Right ventricle myocardium superior (tissue), 1 donor: ENCODE measurements at regions not wholly inside any gene's neighbourhood (a gene's known extent, or its start where the extent isn't known, plus 50 kb on each side); places are given as distances from the start of the nearest gene placed in this dataset.

Source experiments
- ATAC-seq: fragments of 200-7000 bp; cut with Tn5 transposase; one replicate; pipeline ENCODE4 v1.9.1; 2020; ENCODE audit warnings: mild to moderate bottlenecking; ENCODE audit not compliant: poor library complexity
- DNase-seq: peaks from one replicate; pipeline ENCODE4 v3.0.0-alpha.2; 2020
- intact Hi-C: fragments of 100-400 bp; cut with DNase I; formaldehyde crosslinking; loops from one replicate; pipeline ENCODE4 v1.11.2; 2022
- donor health status: DM: no; HTN: yes; CAD: no; lungs with severe emphysema.

- intact Hi-C loops = no loop called here
- no peak for DNase-seq
- ATAC-seq = no peak
Observed at GRCh38 chr2:121887513-121888188, 132.2 kb downstream of the TSN start.

DNA sequence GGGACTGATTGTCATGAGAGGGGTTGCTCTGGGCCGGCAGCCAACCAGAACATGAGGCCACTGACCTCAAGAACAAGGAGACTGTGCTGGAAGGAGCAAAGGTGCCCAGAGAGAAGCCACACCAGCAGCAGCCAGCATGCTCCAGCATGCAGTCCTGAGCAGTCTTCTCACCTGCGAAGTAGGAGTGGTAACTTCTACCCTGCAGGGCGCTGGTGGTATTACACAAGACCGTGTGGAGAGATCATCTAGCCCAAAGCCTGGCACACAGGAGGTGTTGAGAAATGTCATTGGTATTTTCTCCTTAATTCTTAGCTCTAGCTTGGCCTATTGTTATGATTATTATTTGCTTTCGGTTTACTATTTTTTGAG, 132.7 kb downstream of the TSN start:
- DNase-seq = no peak
- no peak for ATAC-seq
- intact Hi-C loops = no loop called here

- intact Hi-C loops = no loop called here
- DNase-seq (no peak), ATAC-seq (no peak)
Observed at GRCh38 chr2:121890041-121890440, 134.6 kb downstream of the TSN start.

DNA sequence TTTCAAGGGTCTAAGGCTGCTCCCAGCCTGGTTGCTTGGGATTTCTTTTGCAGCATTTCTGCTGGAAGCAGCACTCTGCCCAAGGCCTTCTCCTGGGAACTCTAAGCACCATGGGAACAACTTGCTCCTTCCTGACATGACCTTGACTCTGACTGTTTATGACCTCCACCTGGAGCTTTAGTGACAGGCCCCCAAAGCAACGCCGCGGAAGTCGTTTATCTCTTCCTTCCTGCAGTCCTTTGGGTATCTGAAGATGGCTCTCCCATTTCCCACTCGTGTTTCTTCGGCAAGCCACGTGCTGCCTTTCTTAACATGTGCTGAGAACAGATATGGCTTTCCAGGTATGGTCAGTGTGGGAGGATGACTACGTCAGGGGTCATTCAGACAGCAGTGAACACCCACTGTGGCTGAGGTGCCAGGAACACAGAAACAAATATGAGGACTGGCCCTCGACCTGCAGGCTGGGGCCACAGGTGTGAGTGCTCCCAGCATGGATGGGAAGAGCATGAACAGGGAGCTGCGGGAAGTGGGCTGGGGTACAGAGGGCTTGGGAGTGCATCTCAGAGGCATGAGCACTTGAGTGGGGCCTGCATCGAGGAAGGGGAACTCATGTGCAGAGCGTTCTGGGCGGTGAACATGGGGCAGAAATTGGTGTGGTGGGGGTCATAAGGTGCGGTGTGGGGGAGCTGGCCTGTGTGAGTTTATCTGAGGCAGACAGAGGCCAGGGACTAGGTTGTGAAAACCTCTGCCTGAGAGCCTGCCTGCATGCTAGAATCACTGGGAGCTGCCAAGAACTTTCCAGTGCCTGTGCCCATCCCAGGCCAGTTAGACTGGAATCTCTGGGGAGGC, 140.5 kb downstream of the TSN start:
- DNase-seq (no peak), ATAC-seq (no peak)
- intact Hi-C loops = no loop called here

DNA sequence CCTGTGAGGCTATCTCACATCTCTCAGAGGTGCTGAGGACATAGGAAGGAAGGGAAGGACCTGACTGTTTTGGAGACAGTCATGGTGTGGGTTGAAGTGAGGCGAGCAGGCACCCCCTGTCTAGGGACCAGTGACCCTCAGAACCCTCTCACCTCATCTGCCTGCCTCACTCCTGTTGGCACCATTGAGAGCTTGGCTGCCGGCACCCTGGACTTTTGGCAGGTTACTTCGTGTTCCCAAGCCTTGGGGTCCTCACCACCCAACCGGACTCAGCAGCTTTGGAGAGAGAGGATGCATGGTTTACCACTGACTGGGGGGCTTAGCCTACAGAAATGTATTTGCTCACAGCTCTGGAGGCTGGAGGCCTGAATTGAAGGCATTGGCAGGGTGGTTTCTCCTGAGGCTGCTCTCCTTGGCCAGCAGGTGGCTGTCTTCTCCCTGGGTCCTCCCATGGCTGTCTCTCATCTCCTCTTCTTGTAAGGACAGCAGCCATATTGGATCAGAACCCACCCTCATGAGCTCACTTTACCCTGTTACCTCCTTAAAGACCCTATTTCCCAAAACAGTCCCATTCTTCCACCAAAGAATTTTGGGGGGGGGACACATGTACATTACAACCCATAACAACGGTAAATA, 142.0 kb downstream of the TSN start:
- ATAC-seq (no peak), DNase-seq (no peak)
- intact Hi-C loops = no loop called here

GRCh38 chr2:121898483-121898882, 143.0 kb downstream of the TSN start:
- intact Hi-C loops = no loop called here
- DNase-seq (no peak), ATAC-seq (no peak)

- no peak for DNase-seq
- ATAC-seq = no peak
- intact Hi-C loops = no loop called here
Observed at GRCh38 chr2:121900391-121900790, 144.9 kb downstream of the TSN start.

- ATAC-seq (peak; percentile 75), DNase-seq (no peak)
- intact Hi-C loops = no loop called here
Observed at GRCh38 chr2:121902171-121902591, 146.7 kb downstream of the TSN start.

DNA sequence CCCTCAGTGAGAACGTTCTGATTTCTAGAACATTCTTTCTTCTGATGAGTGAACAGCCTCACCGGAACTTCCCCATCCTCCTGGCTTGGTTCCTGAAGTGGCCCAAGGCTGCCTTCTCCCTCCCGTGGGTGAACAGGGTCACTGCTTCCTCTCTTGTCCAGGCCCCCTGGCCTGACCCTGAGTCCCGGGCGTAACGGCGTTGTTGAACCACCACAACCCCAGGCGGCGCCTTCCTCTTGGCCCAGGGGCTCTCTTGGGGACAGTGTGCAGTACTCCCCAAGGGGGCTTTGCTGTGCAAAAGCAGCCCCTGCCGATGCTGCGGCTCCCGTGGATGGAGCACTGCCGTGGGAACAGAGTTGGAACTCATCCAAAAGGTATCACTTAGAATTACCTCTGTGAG, 147.2 kb downstream of the TSN start:
- intact Hi-C loops = no loop called here
- ATAC-seq (peak; percentile 19), DNase-seq (no peak)

- ATAC-seq (peak; percentile 70), DNase-seq (peak; percentile 55)
- intact Hi-C loops = no loop called here
Observed at GRCh38 chr2:121903037-121903689, 147.7 kb downstream of the TSN start.

DNA sequence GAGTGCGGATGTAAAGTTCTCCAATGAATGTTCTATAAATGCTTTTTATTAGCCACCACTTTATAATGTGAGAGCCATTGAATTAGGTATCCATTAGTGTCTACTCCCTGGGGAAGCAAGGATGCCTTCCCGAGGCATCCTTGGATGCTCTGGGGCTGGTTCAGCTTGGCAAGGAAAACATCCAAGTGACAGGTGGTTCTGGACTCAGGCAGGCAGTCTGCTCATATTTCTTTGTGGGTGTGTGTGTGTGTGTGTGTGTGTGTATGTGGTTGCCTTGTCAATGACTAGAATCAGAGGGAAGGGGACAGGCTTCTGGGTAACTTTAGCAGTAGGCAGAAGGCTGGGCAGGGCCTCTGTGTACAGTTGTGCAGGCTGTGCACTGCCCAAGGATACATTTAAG, 149.2 kb downstream of the TSN start:
- DNase-seq = no peak
- intact Hi-C loops = no loop called here

GRCh38 chr2:121905201-121905600, 149.8 kb downstream of the TSN start:
- DNase-seq (no peak), ATAC-seq (no peak)
- intact Hi-C loops = no loop called here

More for the DNA sequence above, 149.2 kb downstream of the TSN start:
- no peak for ATAC-seq

DNA sequence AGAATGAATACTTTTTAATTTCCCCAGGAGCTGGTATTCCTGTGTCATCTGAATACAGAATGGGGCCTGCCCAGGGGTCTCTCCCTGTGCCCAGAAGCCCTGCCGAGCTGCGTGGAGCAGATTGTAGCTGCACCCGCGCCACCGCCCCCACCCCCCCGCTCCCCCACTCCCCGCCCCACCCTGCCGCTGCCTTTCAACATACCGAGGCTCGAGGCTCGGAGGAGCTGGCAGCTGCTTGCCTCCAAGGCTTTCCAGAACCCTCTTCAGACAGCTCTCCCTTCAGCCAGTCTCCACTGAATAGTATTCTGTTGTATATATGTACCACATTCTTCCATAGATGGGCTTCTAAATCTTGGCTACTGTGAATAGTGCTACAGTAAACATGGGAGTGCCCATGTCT, 150.7 kb downstream of the TSN start:
- peak; percentile 41 for ATAC-seq
- DNase-seq = no peak
- intact Hi-C loops = no loop called here

- intact Hi-C loops = no loop called here
- no peak for ATAC-seq
- no peak for DNase-seq
Observed at GRCh38 chr2:121907928-121908327, 152.5 kb downstream of the TSN start.

DNA sequence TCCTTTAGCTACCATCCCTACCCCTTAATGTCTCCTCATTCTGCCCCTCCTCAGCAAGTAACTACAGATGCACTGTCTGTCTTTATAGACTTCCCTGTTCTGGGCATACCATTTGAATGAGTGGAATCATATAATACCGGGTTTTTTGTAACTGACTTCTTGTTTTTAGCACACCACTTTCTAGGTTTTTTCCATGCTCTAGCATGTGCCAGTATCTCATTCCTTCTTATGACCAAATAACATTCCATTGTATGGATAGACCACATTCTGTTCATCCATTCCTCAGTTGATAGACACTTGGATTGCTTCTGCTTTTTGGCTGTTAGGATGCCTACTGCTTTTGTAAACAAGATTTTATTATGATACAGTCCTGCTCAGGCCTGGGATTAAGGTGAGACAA, 154.7 kb downstream of the TSN start:
- DNase-seq = no peak
- ATAC-seq = no peak
- intact Hi-C loops = no loop called here

GRCh38 chr2:121911036-121911435, 155.6 kb downstream of the TSN start:
- ATAC-seq = no peak
- DNase-seq = no peak
- intact Hi-C loops = no loop called here

- no peak for DNase-seq
- ATAC-seq = no peak
- intact Hi-C loops = no loop called here
Observed at GRCh38 chr2:121917143-121917542, 161.7 kb downstream of the TSN start.

DNA sequence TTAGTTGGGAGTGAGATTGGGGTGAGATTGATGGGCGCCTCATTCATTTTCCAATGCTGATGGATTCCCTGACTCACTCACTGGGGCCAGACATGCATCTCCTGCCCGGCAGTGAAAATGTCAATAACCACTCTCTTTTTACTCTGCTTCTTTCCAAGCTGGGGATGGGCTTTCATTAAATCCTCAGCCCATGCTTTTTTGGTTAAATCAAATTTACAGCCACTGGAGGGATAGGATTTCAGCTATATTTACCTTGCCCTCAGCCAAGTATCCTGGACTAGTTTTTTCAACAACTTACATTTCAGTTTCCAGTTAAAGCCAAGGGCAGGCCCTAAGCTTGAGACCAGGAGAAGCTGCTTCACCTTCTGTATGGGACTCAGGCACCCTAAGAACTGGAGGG, 162.8 kb downstream of the TSN start:
- DNase-seq (no peak), ATAC-seq (no peak)
- intact Hi-C loops = no loop called here

DNA sequence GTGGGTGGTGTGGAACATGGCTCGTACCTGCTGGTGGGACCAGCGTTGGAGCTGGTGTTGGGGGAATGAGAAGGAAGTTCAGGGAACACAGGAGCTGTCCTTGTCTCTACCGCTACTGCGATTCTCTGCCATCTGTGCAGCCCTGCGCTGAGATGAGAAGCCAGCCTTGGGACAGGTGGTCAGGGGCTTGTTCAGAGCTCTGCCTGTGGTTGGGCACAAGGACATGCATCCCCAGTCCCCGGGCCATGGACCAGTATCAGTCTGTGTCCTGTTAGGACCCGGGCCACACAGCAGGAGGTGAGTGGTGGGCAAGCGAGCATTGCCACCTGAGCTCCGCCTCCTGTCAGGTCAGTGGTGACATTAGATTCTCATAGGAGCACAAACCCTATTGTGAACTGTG, 164.4 kb downstream of the TSN start:
- intact Hi-C loops = no loop called here
- ATAC-seq = no peak
- no peak for DNase-seq
